Glutamatergic neuron (in vitro differentiated cells): ENCODE measurements at regions not wholly inside any gene's neighbourhood (a gene's known extent, or its start where the extent isn't known, plus 50 kb on each side); places are given as distances from the start of the nearest gene placed in this dataset.

Source experiments
- DNase-seq: peaks from one replicate; pipeline ENCODE4 v3.0.0; 2022
- H3K27ac Mint-ChIP-seq: one replicate; pipeline ENCODE4 v1.8.0; 2020; ENCODE audit warnings: mild to moderate bottlenecking, mixed read lengths, inconsistent platforms; ENCODE audit not compliant: unreplicated experiment
- H3K27me3 Mint-ChIP-seq: one replicate; pipeline ENCODE4 v1.8.0; 2020; ENCODE audit warnings: mild to moderate bottlenecking, moderate library complexity, mixed read lengths, inconsistent platforms; ENCODE audit not compliant: unreplicated experiment
- H3K36me3 Mint-ChIP-seq: one replicate; pipeline ENCODE4 v1.8.0; 2020; ENCODE audit warnings: mild to moderate bottlenecking, mixed read lengths, inconsistent platforms; ENCODE audit not compliant: unreplicated experiment
- H3K4me1 Mint-ChIP-seq: one replicate; pipeline ENCODE4 v1.8.0; 2020; ENCODE audit warnings: mild to moderate bottlenecking, low read depth, mixed read lengths, inconsistent platforms; ENCODE audit not compliant: unreplicated experiment
- H3K4me3 Mint-ChIP-seq: one replicate; pipeline ENCODE4 v1.8.0; 2020; ENCODE audit warnings: mild to moderate bottlenecking, mixed read lengths, inconsistent platforms; ENCODE audit not compliant: unreplicated experiment
- H3K9me3 Mint-ChIP-seq: one replicate; pipeline ENCODE4 v1.8.0; 2020; ENCODE audit warnings: mild to moderate bottlenecking, moderate library complexity, mixed read lengths, inconsistent platforms; ENCODE audit not compliant: unreplicated experiment
- TF ChIP-seq, protein P1 (sequence below): fragments of 200-600 bp; sonication (generic); IDR thresholded peaks from one replicate; pipeline ENCODE4 v1.5.0; 2021; ENCODE audit not compliant: partially characterized antibody, unreplicated experiment

DNA sequence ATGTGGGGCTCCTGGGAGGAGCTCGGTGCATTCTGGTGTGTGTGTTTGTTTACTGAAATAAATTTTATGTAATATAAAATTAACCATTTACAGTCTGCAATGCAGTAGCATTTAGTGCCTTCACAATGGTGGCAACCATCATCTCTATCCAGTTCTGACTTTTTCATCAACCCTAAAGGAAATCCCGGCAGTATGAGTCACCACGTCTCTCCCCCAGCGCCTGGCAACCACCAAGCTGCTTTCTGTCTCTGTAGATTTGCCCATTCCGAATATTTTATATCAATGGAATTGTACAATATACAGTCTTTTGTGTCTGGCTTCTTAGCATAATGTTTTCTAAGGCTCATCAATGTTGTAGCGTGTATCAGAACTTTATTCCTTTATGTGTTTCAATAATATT, 300.5 kb downstream of the MIAT start:
- no peak overlapping the region for H3K4me3 Mint-ChIP-seq
- no peaks in the 10 kb centered on the region for H3K9me3 Mint-ChIP-seq
- H3K36me3 Mint-ChIP-seq, result no peaks in the 10 kb centered on the region
- peaks cover 2% of the 10 kb centered on the region for H3K27me3 Mint-ChIP-seq
- TF ChIP-seq, protein P1, sequence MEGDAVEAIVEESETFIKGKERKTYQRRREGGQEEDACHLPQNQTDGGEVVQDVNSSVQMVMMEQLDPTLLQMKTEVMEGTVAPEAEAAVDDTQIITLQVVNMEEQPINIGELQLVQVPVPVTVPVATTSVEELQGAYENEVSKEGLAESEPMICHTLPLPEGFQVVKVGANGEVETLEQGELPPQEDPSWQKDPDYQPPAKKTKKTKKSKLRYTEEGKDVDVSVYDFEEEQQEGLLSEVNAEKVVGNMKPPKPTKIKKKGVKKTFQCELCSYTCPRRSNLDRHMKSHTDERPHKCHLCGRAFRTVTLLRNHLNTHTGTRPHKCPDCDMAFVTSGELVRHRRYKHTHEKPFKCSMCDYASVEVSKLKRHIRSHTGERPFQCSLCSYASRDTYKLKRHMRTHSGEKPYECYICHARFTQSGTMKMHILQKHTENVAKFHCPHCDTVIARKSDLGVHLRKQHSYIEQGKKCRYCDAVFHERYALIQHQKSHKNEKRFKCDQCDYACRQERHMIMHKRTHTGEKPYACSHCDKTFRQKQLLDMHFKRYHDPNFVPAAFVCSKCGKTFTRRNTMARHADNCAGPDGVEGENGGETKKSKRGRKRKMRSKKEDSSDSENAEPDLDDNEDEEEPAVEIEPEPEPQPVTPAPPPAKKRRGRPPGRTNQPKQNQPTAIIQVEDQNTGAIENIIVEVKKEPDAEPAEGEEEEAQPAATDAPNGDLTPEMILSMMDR, result no peak
- H3K27ac Mint-ChIP-seq, result no peak overlapping the region
- DNase-seq, result no peak
- peaks cover 5% of the 10 kb centered on the region for H3K4me1 Mint-ChIP-seq

DNA sequence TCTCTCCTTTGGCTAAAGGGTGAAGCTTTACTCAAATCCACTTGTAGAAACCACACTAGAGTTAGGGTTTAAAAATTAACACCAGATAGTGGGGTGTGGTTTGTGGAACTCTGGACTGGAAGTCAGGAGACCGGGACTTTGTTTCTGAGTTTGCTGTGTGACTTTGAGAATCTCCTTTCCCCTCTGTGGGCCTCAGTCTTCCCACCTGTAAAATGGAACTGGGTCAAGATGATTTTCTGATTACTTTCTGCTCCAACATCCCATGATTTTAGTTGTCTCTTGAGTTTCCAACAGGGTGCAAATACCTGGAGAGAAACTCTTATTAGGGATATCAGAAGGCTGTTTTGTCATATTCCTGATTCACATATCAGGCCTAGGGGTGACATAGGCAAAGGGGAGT, 301.0 kb downstream of the MIAT start:
- no peak overlapping the region for H3K27ac Mint-ChIP-seq
- H3K36me3 Mint-ChIP-seq, result no peaks in the 10 kb centered on the region
- no peak overlapping the region for H3K4me3 Mint-ChIP-seq
- H3K27me3 Mint-ChIP-seq, result no peaks in the 10 kb centered on the region
- H3K4me1 Mint-ChIP-seq, result peaks cover 2% of the 10 kb centered on the region
- no peak for DNase-seq
- TF ChIP-seq, protein P1, result no peak
- no peaks in the 10 kb centered on the region for H3K9me3 Mint-ChIP-seq

DNA sequence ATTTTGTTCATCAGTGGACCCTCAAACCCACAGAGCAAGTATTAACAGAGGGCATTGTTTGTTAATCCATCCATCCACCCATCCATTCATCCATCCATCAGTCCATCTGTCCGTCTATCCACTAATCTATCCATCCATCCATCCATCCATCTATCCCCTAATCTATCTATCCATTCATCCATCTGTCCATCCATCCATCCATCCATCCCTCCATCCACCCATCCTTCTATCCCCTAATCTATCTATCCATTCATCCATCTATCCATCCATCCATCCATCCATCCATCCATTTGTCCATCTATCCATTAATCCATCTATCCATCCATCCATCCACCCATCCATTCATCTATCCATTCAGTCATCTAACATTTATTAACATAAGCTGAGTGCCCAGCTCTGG, 307.3 kb downstream of the MIAT start:
- no peak for DNase-seq
- Mint-ChIP-seq H3K36me3 (no peaks in the 10 kb centered on the region), H3K9me3 (peaks cover 2% of the 10 kb centered on the region), H3K27ac (no peak overlapping the region), H3K27me3 (peaks cover 3% of the 10 kb centered on the region), H3K4me1 (no peaks in the 10 kb centered on the region), H3K4me3 (no peak overlapping the region)
- TF ChIP-seq, protein P1, result no peak

DNA sequence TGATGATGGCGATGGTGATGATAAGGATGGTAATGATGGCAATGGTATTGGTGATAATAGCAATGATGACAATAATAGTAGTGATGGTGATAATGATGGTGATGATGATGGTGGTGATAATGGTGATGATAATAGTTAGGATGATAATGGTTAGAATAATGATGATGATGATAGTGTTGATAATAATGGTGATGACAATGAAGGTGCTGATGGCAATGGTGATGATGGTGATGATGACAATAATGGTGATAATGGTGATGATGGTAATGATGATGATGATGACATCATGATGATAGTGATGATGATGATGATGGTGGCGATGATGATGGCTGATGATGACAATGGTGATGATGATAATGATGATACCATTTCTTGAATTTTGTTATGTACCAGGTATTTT, 309.9 kb downstream of the MIAT start:
- TF ChIP-seq, protein P1, result no peak
- Mint-ChIP-seq H3K36me3 (no peaks in the 10 kb centered on the region), H3K9me3 (peaks cover 2% of the 10 kb centered on the region), H3K4me1 (no peaks in the 10 kb centered on the region), H3K27ac (no peak overlapping the region), H3K4me3 (no peak overlapping the region), H3K27me3 (peaks cover 3% of the 10 kb centered on the region)
- DNase-seq, result no peak

DNA sequence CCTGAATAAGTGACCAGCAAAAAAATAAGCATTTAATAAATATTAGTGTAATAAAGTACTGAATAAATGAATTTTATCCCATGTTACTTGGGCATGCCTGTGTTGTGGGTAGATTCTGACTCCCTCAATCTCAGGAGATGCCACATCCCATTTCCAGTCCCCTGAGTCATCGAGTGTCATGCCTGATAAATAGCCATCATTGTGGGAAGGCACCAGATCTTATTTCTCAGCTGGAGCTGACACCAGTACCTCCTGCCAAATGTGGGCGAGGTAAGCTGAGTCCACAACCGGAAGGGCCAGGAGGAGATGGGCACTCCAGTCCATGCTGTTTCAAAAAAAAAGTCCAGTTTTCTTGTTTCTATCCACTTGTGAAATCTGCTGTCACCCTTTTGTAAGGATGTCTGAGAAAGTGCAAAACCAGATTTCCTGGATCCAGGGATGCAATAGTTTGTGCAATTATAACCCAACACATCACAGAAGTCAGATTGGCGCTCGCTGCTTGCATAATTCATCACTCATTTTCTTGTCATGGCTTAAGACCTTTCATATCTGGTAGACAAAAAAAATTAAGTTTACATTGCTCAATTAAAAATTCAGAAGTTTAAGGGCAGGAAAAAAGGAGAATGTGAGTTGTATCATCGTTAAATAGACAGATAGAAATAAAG, 311.6 kb downstream of the MIAT start:
- no peak overlapping the region for H3K27ac Mint-ChIP-seq
- H3K9me3 Mint-ChIP-seq, result peaks cover 2% of the 10 kb centered on the region
- peaks cover 3% of the 10 kb centered on the region for H3K27me3 Mint-ChIP-seq
- no peaks in the 10 kb centered on the region for H3K36me3 Mint-ChIP-seq
- H3K4me1 Mint-ChIP-seq, result no peaks in the 10 kb centered on the region
- TF ChIP-seq, protein P1, result no peak
- DNase-seq, result no peak
- no peak overlapping the region for H3K4me3 Mint-ChIP-seq
